Vagina (tissue), 2 donors: ENCODE measurements at regions not wholly inside any gene's neighbourhood (a gene's known extent, or its start where the extent isn't known, plus 50 kb on each side); places are given as distances from the start of the nearest gene placed in this dataset.

Experiments
- POLR2A ChIP-seq, 2 donors: fragments of 450-650 bp; IDR thresholded peaks; one replicate each; pipeline ENCODE4 v1.6.1; 2017; ENCODE audit warnings: antibody characterized with exemption in 2 of 2, mild to moderate bottlenecking in 2 of 2, moderate library complexity in 2 of 2
- POLR2AphosphoS5 ChIP-seq, 2 donors: sonication (generic); formaldehyde crosslinking; IDR thresholded peaks; one replicate each; pipeline ENCODE4 v1.9.0; 2017; ENCODE audit warnings: antibody characterized with exemption in 2 of 2, mild to moderate bottlenecking in 2 of 2, low read depth in 1 of 2; ENCODE audit not compliant: insufficient read depth in 1 of 2
- TF ChIP-seq, protein P1 (sequence below), 3 experiments: fragments of 450-650 bp in 2 of 3; fragments of 200-600 bp in 1 of 3; sonication (generic) in 1 of 3; IDR thresholded peaks; one replicate each; pipeline ENCODE4 v1.5.1; 2017 to 2019; ENCODE audit warnings: antibody characterized with exemption in 3 of 3, mild to moderate bottlenecking in 2 of 3, moderate library complexity in 2 of 3

- TF ChIP-seq, protein P1, sequence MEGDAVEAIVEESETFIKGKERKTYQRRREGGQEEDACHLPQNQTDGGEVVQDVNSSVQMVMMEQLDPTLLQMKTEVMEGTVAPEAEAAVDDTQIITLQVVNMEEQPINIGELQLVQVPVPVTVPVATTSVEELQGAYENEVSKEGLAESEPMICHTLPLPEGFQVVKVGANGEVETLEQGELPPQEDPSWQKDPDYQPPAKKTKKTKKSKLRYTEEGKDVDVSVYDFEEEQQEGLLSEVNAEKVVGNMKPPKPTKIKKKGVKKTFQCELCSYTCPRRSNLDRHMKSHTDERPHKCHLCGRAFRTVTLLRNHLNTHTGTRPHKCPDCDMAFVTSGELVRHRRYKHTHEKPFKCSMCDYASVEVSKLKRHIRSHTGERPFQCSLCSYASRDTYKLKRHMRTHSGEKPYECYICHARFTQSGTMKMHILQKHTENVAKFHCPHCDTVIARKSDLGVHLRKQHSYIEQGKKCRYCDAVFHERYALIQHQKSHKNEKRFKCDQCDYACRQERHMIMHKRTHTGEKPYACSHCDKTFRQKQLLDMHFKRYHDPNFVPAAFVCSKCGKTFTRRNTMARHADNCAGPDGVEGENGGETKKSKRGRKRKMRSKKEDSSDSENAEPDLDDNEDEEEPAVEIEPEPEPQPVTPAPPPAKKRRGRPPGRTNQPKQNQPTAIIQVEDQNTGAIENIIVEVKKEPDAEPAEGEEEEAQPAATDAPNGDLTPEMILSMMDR (IDR thresholded peaks at IDR 0.05), result no peak
- no peak for TF ChIP-seq POLR2A (IDR thresholded peaks at IDR 0.05)
- no peak for TF ChIP-seq POLR2AphosphoS5 (IDR thresholded peaks at IDR 0.05; ENCODE audit: insufficient read depth in 1 of 2, low read depth in 1 of 2)
Observed at GRCh38 chr2:8436585-8436984, 245.3 kb upstream of the ID2 start.
